ENCODE measurements at regions not wholly inside any gene's neighbourhood (a gene's known extent, or its start where the extent isn't known, plus 50 kb on each side); places are given as distances from the start of the nearest gene placed in this dataset.

DNA sequence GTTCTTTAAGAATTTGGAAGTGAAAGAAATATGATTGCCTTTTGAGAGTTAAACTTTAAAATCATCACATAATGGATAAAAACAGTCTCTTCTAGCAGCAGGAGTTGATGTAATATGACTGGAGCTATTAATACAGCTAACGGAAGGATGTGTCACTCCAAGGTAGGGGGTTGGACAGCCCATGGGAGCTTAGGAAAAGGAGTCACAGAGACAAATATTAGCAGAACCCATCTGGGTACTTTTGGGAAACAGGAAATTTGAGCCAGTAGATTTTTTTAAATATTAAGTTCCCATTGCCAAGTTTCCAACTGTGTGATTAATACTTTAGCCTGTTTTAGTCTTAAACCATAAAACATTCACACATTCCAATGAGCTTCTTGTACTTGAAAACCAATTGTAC lies 164.7 kb upstream of the RIMS1 start:
- no peaks in the 10 kb centered on the region for H3K9me2 ChIP-seq (replicated peaks; ENCODE audit: insufficient read depth, low read length)
- no peaks in the 10 kb centered on the region for H3K27me3 ChIP-seq (ENCODE audit: low read length)
- H3K9ac ChIP-seq (ENCODE audit: low read length): no peak overlapping the region
- H3K4me2 ChIP-seq (ENCODE audit: low read depth, low read length, poor library complexity, severe bottlenecking): no peak overlapping the region
- H3K27ac ChIP-seq (ENCODE audit: low read length): no peak overlapping the region
- H3K4me3 ChIP-seq (ENCODE audit: low read length): no peak overlapping the region
- H3K9me3 ChIP-seq (ENCODE audit: low read length): no peaks in the 10 kb centered on the region
- DNase-seq: no peak
- no peaks in the 10 kb centered on the region for H3K4me1 ChIP-seq (ENCODE audit: low read length)
- no peaks in the 10 kb centered on the region for H3K36me3 ChIP-seq (ENCODE audit: insufficient read depth, low read length)
- H3K79me2 ChIP-seq (ENCODE audit: low read length): no peaks in the 10 kb centered on the region
- no peaks in the 10 kb centered on the region for H4K20me1 ChIP-seq (ENCODE audit: insufficient read depth, low read depth, low read length)
- no peak overlapping the region for H2AFZ ChIP-seq (ENCODE audit: low read length)

- no peaks in the 10 kb centered on the region for H4K20me1 ChIP-seq (ENCODE audit: insufficient read depth, low read depth, low read length)
- H3K36me3 ChIP-seq (ENCODE audit: insufficient read depth, low read length): no peaks in the 10 kb centered on the region
- no peak overlapping the region for H3K4me2 ChIP-seq (ENCODE audit: low read depth, low read length, poor library complexity, severe bottlenecking)
- no peaks in the 10 kb centered on the region for H3K9me2 ChIP-seq (replicated peaks; ENCODE audit: insufficient read depth, low read length)
- H3K9me3 ChIP-seq (ENCODE audit: low read length): no peaks in the 10 kb centered on the region
- H2AFZ ChIP-seq (ENCODE audit: low read length): no peak overlapping the region
- H3K79me2 ChIP-seq (ENCODE audit: low read length): no peaks in the 10 kb centered on the region
- H3K4me1 ChIP-seq (ENCODE audit: low read length): peaks cover 6% of the 10 kb centered on the region
- H3K4me3 ChIP-seq (ENCODE audit: low read length): no peak overlapping the region
- no peak for DNase-seq
- H3K27ac ChIP-seq (ENCODE audit: low read length): no peak overlapping the region
- no peak overlapping the region for H3K9ac ChIP-seq (ENCODE audit: low read length)
- no peaks in the 10 kb centered on the region for H3K27me3 ChIP-seq (ENCODE audit: low read length)
Observed at GRCh38 chr6:71722736-71723135, 163.6 kb upstream of the RIMS1 start.

GRCh38 chr6:71724456-71725125 lies 161.8 kb upstream of the RIMS1 start:
- Histone ChIP-seq H2AFZ (ENCODE audit: low read length) (no peak overlapping the region), H3K9me2 (replicated peaks; ENCODE audit: insufficient read depth, low read length) (no peaks in the 10 kb centered on the region), H3K4me3 (ENCODE audit: low read length) (no peak overlapping the region), H4K20me1 (ENCODE audit: insufficient read depth, low read depth, low read length) (no peaks in the 10 kb centered on the region), H3K9ac (ENCODE audit: low read length) (no peak overlapping the region), H3K27ac (ENCODE audit: low read length) (no peak overlapping the region), H3K9me3 (ENCODE audit: low read length) (no peaks in the 10 kb centered on the region), H3K36me3 (ENCODE audit: insufficient read depth, low read length) (no peaks in the 10 kb centered on the region), H3K27me3 (ENCODE audit: low read length) (no peaks in the 10 kb centered on the region), H3K4me1 (ENCODE audit: low read length) (peaks cover 13% of the 10 kb centered on the region), H3K79me2 (ENCODE audit: low read length) (no peaks in the 10 kb centered on the region), H3K4me2 (ENCODE audit: low read depth, low read length, poor library complexity, severe bottlenecking) (no peak overlapping the region)
- DNase-seq: no peak

DNA sequence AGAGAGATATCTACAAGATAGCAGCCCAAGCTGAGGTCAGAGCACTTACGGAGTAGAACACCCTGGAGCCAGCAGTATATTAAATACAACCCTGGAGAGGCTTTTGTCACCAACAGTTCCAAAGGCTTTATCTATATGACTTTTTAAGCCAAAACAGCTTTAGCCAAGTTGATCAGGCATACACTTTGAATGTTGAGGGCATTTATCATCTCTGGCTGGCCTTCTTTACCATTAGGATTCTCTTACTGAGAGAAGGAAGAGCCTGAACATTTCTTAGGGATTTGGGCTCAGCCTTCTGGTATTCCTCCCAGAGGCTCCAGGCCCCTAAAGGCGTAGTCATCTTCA lies 161.3 kb upstream of the RIMS1 start:
- peaks cover 13% of the 10 kb centered on the region for H3K4me1 ChIP-seq (ENCODE audit: low read length)
- H3K4me3 ChIP-seq (ENCODE audit: low read length): no peak overlapping the region
- H3K27me3 ChIP-seq (ENCODE audit: low read length): no peaks in the 10 kb centered on the region
- no peaks in the 10 kb centered on the region for H3K9me2 ChIP-seq (replicated peaks; ENCODE audit: insufficient read depth, low read length)
- H3K9me3 ChIP-seq (ENCODE audit: low read length): no peaks in the 10 kb centered on the region
- H3K4me2 ChIP-seq (ENCODE audit: low read depth, low read length, poor library complexity, severe bottlenecking): no peak overlapping the region
- H3K9ac ChIP-seq (ENCODE audit: low read length): no peak overlapping the region
- no peaks in the 10 kb centered on the region for H3K79me2 ChIP-seq (ENCODE audit: low read length)
- H2AFZ ChIP-seq (ENCODE audit: low read length): no peak overlapping the region
- H3K27ac ChIP-seq (ENCODE audit: low read length): no peak overlapping the region
- no peak for DNase-seq
- H3K36me3 ChIP-seq (ENCODE audit: insufficient read depth, low read length): no peaks in the 10 kb centered on the region
- H4K20me1 ChIP-seq (ENCODE audit: insufficient read depth, low read depth, low read length): no peaks in the 10 kb centered on the region

- H3K79me2 ChIP-seq (ENCODE audit: low read length): no peaks in the 10 kb centered on the region
- no peak overlapping the region for H3K27ac ChIP-seq (ENCODE audit: low read length)
Observed at GRCh38 chr6:71726121-71726520, 160.2 kb upstream of the RIMS1 start.

DNA sequence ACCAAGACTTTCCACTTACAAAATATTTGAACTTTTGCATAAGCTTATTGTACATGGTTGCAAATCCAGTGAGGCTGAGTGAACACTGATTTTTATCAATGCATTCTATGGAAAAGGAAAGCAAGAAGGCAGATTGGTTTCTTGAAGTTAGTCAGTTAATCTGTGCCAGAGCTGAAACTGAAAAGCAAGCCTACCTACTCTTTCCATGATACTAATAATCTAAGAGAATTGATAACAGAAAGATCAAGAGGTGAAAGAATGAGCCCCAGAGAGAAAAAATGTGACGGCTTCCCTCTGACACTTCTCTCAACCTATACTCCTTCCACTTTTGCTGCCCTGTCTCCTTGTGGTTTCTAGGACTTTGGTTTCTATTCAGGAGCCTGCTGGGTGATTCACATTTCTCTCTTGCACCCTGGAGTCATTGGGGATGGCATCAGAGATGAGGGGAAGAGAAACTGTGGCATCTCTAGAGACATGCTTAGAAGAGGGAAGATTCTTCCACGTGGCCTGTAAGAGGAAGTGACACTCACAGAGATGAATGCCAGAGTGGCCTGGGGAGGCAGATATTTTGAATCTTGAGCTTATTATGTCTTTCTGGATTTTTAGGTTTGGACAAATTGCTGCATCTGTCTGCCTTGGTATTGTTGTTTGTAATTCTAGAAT lies 158.6 kb upstream of the RIMS1 start:
- Histone ChIP-seq H3K4me2 (ENCODE audit: low read depth, low read length, poor library complexity, severe bottlenecking) (peak overlapping the region; percentile 25), H3K9me2 (replicated peaks; ENCODE audit: insufficient read depth, low read length) (no peaks in the 10 kb centered on the region), H3K27ac (ENCODE audit: low read length) (no peak overlapping the region), H3K9me3 (ENCODE audit: low read length) (no peaks in the 10 kb centered on the region), H2AFZ (ENCODE audit: low read length) (peak overlapping the region; percentile 80), H4K20me1 (ENCODE audit: insufficient read depth, low read depth, low read length) (no peaks in the 10 kb centered on the region), H3K4me1 (ENCODE audit: low read length) (peaks cover 13% of the 10 kb centered on the region), H3K36me3 (ENCODE audit: insufficient read depth, low read length) (no peaks in the 10 kb centered on the region), H3K4me3 (ENCODE audit: low read length) (no peak overlapping the region), H3K27me3 (ENCODE audit: low read length) (no peaks in the 10 kb centered on the region), H3K79me2 (ENCODE audit: low read length) (no peaks in the 10 kb centered on the region), H3K9ac (ENCODE audit: low read length) (no peak overlapping the region)
- peak; percentile 81 for DNase-seq

More at GRCh38 chr6:71726121-71726520, 160.2 kb upstream of the RIMS1 start:
- peaks cover 13% of the 10 kb centered on the region for H3K4me1 ChIP-seq (ENCODE audit: low read length)
- no peak overlapping the region for H3K9ac ChIP-seq (ENCODE audit: low read length)
- no peaks in the 10 kb centered on the region for H3K9me2 ChIP-seq (replicated peaks; ENCODE audit: insufficient read depth, low read length)
- DNase-seq: no peak
- H3K9me3 ChIP-seq (ENCODE audit: low read length): no peaks in the 10 kb centered on the region
- no peak overlapping the region for H3K4me2 ChIP-seq (ENCODE audit: low read depth, low read length, poor library complexity, severe bottlenecking)
- H3K36me3 ChIP-seq (ENCODE audit: insufficient read depth, low read length): no peaks in the 10 kb centered on the region
- H3K4me3 ChIP-seq (ENCODE audit: low read length): no peak overlapping the region
- no peak overlapping the region for H2AFZ ChIP-seq (ENCODE audit: low read length)
- H4K20me1 ChIP-seq (ENCODE audit: insufficient read depth, low read depth, low read length): no peaks in the 10 kb centered on the region
- no peaks in the 10 kb centered on the region for H3K27me3 ChIP-seq (ENCODE audit: low read length)

DNA sequence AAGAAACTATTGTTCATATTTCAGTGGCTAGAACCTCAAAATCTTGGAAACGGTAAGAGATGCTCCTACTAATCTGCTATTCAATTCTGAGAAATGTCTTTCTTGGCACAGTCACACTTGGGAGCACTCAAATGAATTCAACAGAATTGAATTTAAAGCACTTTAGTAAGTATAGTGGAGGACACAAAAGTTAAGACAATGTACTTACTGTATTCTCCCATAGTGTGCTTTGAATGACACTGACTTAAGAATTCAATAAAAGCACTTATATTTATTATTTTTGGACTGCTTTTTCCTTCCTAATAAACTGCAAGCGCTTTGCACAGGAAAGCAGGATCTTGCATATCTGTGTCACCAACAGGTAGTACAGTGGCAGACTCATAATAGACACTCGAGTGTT lies 156.1 kb upstream of the RIMS1 start:
- no peak for DNase-seq
- Histone ChIP-seq H3K36me3 (ENCODE audit: insufficient read depth, low read length) (no peaks in the 10 kb centered on the region), H3K9me3 (ENCODE audit: low read length) (no peaks in the 10 kb centered on the region), H2AFZ (ENCODE audit: low read length) (no peak overlapping the region), H4K20me1 (ENCODE audit: insufficient read depth, low read depth, low read length) (no peaks in the 10 kb centered on the region), H3K4me2 (ENCODE audit: low read depth, low read length, poor library complexity, severe bottlenecking) (no peak overlapping the region), H3K4me3 (ENCODE audit: low read length) (no peak overlapping the region), H3K4me1 (ENCODE audit: low read length) (peaks cover 13% of the 10 kb centered on the region), H3K27me3 (ENCODE audit: low read length) (no peaks in the 10 kb centered on the region), H3K27ac (ENCODE audit: low read length) (no peak overlapping the region), H3K9me2 (replicated peaks; ENCODE audit: insufficient read depth, low read length) (no peaks in the 10 kb centered on the region), H3K9ac (ENCODE audit: low read length) (no peak overlapping the region), H3K79me2 (ENCODE audit: low read length) (no peaks in the 10 kb centered on the region)

DNA sequence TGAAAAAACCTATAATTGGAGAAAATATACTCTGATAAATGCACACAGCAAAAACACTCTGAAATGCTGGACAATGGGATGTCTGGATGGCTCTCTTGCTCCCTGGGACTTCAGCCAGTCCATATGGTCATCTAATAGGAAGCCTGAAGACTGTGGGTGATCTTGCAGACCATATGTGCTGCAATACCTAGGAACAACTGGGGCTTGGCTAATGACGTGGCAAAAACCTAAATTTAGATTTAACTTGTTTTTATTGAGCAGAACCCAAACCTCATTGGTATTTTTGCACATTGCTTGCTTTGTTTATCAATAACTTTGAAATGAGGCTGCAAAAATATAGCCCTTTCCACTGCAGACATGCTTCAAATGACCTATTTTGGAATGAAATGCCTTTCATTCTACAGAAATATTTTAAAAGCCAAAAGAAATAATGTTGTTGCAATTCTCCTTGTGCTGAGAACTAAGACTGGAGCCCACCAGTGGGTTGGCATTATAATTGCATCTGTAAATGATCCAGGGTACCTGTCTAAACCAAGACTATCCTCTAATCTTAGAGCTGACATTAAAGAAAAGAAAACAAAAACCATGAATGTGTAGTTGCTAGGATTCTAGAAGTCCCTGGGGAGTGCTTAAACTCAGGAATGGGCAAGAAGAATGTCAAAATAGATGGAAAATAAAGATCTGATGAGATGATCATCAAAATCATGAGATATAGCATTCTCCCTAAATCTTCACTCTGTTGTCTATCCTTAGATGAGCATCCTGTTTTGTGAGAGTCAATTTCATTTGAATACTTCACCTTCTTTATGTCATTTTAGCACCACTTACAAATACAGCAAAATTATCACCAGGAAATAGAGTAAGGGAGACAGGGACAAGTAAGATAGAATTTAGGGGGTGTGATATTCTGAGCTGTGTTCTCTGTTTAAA lies 152.1 kb upstream of the RIMS1 start:
- H3K4me3 ChIP-seq (ENCODE audit: low read length): no peak overlapping the region
- no peaks in the 10 kb centered on the region for H3K9me3 ChIP-seq (ENCODE audit: low read length)
- DNase-seq: no peak

More for the DNA sequence above, 152.1 kb upstream of the RIMS1 start:
- H3K36me3 ChIP-seq (ENCODE audit: insufficient read depth, low read length): no peaks in the 10 kb centered on the region
- no peaks in the 10 kb centered on the region for H3K9me2 ChIP-seq (replicated peaks; ENCODE audit: insufficient read depth, low read length)
- H3K4me2 ChIP-seq (ENCODE audit: low read depth, low read length, poor library complexity, severe bottlenecking): no peak overlapping the region
- H2AFZ ChIP-seq (ENCODE audit: low read length): no peak overlapping the region
- H3K27ac ChIP-seq (ENCODE audit: low read length): no peak overlapping the region
- no peak overlapping the region for H3K9ac ChIP-seq (ENCODE audit: low read length)
- no peaks in the 10 kb centered on the region for H3K27me3 ChIP-seq (ENCODE audit: low read length)
- no peaks in the 10 kb centered on the region for H4K20me1 ChIP-seq (ENCODE audit: insufficient read depth, low read depth, low read length)
- H3K79me2 ChIP-seq (ENCODE audit: low read length): no peaks in the 10 kb centered on the region
- no peaks in the 10 kb centered on the region for H3K4me1 ChIP-seq (ENCODE audit: low read length)

Measured in Karpas-422 (cell line).